Forelimb muscle (tissue), 1 donor: ENCODE measurements at regions not wholly inside any gene's neighbourhood (a gene's known extent, or its start where the extent isn't known, plus 50 kb on each side); places are given as distances from the start of the nearest gene placed in this dataset.

Source experiments
- DNase-seq: peaks from one replicate; pipeline ENCODE4 v3.0.0-alpha.2; 2013; ENCODE audit warnings: low read depth

DNA sequence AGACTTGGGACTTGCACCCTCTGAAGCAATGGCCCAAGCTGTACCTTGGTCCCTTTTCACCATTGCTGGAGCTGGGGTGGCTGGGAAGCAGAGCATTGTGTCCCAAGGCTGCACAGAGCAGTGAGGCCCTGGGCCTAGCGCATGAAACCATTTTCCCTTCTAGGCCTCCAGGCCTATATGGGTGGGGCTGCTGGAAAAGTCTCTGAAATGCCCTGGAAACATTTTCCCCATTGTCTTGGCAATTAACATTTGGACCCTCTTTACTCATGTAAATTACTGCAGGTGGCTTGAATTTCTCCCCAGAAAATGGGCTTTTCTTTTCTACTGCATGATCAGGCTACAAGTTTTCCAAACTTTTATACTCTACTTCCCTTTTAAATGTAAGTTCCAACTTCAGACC is 510.5 kb downstream of the SLITRK6 start:
- no peak for DNase-seq

DNA sequence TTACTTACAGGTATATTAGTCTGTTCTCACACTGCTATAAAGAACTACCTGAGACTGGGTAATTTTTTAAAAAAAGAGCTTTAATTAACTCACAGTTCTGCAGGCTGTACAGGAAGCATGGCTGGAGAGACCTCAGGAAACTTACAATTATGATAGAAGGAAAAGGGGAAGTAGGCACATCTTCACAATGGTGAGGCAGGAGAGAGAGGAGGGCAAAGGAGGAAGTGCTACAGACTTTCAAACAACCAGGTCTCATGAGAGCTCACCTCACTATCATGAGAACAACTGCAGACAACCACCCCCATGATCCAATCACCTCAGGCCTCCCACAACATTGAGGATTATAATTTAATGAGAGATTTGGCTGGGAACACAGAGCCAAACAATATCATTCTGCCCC is 511.7 kb downstream of the SLITRK6 start:
- no peak for DNase-seq

DNA sequence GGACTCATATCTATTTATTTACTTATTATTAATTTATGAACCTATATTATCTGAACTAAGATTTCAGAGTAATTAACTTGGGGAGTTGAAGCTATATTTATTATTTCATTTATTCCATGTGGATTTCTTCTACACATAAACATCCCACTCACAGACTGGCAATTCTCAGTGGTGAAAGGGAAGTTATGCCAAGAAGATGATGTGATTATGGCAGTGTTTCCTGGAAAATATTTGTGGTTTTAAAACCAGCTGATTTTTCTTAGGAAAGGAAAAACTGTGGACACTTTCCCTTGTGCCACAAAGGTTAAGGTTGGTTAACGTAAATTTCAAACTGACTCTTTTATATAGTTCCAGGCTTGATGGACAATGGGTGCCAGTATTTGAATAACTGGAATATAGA is 513.1 kb downstream of the SLITRK6 start:
- DNase-seq: no peak

DNA sequence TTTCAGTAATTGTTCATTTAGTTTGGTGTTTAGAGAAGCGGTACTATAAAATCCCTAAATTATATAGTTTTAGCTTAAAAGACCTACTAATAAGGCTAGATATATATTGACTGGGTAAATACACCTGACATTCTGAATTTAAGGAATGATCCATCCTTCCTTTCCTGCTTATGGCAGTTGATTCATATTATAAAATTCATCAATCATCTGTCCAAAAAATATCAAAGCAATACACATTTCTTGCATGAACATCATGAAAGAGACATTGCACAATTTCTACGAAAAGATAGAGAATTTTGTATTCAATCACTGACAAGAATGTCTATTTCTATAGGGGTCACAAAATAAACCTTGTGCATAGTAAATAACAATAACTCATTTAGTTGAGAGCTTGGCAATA is 514.9 kb downstream of the SLITRK6 start:
- no peak for DNase-seq

DNA sequence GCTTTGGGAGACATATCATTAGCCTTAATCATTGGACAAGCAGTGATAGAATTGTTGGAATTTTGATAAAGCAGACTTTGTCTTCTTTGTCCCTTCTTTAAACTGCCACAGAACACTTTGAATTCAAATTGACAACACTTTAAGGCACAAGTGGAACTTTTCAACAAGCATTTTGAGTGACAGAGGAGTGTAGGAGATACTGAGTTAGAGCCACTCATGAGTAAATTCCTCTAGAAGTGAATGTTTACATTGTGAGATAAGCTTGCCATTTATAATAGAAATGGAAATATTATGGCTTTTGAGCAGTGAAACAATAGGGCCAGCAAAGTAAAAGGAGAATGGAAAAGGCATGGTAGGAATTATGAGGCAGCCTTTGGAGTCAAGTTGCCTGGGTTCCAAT is 515.8 kb downstream of the SLITRK6 start:
- no peak for DNase-seq

DNA sequence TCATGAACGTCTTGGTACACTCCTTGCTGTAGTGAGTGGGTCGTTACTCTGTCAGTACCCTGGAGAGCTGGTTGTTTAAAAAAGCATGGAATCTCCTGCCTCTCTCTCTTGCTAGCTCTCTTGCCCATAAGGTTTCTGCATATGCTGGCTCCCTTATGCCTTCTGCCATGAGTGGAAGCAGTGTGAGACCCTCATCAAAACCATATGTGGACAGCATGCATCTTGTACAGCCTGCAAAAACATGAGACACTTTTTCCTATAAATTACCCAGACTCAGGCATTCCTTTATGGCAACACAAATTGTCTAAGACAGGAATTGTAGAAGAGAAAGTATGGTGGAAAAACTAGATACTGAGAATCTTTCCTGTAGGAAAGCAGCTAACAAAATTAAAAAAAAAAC is 516.3 kb downstream of the SLITRK6 start:
- no peak for DNase-seq

DNA sequence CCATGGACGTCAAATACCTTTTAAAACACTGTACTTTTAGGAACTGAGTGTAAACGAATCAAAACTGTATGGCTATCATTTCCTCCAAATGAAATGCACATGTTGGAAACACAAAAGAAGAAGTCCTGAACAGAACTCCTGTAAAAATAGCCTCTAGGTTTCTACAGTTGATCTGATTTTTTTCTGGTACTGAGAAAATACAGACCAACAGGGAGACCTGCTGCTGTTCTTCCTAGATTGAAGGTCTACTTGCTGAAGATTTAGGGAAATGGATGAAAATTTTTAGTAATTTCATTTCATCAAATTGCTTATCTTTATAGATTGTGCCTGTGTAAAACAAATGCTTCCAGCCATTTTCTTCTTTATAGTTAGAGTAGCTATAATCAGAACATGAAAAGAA is 520.4 kb downstream of the SLITRK6 start:
- no peak for DNase-seq

DNA sequence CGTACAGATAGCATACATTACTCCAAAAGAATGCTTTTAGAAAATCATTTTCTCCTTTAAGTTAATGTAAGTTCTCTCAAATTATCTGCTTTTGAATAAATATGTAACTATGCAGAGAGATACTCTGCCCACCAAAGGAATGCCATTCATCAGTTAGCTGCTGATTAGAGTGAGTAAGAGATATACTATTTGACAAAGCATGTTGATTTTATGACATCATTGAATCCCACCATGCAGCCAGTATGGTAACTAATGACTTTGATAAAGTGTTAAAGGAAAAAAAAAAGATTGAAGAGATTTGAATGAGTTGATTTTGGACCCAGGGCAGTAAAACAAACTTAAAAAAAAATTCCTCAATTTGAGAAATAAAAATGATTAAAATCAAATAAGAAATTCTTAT is 521.5 kb downstream of the SLITRK6 start:
- no peak for DNase-seq

DNA sequence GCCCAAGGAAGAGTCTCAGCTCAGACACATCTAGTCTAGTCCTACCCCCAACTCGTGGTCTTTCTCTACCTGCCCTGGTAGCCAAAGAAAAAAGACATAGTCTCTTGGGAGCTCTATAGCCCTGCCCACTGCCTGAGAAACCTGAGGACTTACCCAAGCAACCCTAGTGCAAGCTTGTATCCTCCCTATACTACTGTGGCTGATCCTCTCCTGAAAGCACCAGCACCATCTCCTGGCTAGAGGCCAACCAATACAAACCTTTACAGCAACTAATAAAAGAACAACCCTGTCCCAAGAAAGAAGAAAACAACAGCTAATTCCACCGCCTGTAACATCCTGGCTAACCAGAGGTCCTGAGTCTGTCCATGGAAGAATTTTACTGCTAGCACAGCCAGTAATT is 532.4 kb downstream of the SLITRK6 start:
- no peak for DNase-seq

DNA sequence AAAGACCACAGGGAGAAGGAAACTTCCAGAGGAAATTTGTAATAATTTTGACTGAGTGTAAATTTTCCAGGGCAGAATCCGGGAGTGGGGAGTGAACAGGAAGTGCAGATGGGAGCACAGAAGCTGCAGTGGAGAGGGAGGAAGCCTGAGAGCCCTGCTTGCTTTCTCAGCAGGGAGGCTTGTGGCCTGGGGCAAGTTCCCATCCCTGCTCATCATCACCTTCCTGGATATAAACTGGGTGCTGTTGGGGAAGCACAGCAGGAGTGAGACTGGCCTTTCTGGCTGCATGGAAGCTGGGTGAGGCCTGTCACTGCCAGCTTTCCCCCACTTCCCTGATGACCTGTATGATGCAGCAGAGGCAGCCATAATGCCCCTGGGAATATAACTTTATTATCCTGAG is 532.9 kb downstream of the SLITRK6 start:
- DNase-seq: no peak

DNA sequence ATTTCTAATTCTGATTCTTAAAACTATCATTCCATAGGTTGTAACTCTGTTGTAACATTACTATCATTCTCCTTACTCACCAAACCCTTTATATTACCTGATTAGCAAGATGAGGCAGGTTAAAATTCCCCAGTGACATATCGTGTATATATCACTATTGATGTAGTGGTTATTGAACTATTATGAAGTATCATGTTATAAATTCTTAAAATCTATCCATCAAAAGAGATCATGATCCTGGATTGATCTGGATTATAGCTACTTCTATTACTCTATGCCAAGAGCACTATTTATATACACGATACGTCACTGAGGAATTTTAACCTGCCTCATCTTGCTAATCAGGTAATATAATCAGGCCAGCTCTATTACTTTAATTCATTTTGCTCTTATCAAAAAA is 533.9 kb downstream of the SLITRK6 start:
- no peak for DNase-seq

DNA sequence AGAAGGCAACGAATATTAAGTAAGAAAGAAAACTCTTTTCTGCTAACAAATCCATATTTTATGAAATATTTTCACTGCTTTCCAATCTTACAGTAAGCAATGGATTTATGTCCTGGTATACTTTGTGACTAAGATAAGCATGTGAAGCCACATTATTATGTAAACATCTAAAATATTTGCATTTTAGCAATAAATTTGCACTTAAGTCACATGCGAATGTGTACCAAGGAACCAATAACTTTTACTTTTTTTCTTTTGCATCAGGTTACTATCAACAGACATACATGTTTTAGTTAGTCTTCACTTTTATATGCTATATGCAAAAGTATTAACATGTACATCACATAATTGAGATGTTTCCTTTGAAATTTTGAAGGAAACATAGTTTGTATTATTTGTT is 536.7 kb downstream of the SLITRK6 start:
- no peak for DNase-seq

DNA sequence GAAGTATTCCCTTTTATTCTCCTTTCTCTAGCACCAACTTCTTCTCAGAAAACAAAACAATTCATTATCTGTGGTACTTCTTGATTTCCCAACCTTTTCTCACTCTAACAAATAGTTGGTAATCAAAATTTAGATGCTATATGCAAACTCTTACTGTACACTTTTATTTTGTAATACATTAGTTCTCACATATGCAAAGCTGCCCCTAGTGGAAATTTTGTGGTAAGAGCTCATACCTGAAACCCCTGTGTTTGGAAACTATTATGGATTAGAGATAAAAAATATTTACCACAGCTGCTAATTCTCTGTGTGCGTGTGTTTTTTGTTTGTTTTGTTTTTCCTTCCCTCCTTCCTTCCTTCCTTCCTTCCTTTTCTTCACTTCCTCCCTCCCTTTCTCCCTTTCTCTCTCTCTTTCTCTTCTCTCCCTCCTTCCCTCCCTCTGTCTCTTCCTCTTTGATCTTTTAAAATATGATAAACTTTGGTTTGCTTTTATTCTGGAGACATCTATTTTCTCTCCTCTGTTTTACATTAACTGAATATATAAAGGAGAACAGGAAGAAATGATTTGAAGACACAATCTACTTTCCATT is 537.4 kb downstream of the SLITRK6 start:
- DNase-seq: no peak

DNA sequence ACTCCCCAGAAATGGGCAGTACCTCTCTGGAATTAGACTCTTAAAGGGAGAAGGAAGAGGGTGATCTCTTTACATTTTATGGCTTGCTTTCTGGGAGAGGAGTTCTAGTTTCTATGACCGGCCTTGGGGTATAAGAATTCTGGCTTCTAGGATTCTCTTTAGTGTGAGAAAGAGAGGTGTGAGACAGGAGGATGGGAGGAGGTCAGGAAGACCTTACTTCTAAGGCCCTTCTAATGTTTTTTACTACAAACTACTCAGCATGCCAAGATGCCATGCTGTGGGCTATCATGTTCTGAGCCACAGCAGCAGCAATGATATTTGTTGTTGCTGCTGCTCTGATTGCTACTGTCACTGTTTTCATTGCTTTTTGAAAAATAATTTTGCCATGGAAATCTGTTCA is 538.3 kb downstream of the SLITRK6 start:
- DNase-seq: no peak

DNA sequence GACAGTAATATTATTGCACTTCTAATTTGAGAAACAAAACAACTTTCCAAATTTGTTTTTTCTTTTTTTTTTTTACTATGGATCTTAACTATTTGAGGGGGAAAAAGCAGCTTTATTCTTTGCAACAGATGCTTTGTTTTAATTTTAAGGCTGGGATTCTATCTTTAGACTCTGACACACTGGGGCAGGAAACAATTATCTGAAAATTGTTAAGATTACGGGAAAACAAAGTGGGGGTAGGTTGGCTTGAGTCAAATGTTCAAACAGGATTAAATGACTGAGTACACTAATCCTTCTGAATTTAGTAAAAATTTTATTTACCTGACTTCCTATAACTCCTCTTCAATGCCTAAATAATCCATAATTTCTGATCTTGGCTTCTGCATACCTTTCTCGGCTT is 543.2 kb downstream of the SLITRK6 start:
- no peak for DNase-seq

DNA sequence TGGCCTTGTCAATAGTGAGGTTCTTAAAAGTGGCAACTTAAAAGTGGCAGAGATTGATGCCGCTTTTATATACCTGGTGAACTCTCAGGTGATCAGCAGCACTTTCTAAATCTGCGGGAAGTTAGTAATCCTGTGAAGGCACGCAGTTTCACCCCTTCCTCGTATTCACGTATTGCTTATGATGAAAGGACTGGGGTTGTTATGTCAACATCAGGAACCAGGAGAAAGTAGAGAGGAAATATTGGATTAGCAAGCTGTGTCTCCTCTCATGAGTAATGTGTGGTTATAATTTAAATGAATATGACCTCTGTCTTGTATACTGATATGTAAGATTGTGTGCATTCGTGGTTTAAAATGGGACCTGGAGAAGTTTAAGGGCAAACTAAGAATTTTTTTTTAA is 544.6 kb downstream of the SLITRK6 start:
- DNase-seq: no peak

DNA sequence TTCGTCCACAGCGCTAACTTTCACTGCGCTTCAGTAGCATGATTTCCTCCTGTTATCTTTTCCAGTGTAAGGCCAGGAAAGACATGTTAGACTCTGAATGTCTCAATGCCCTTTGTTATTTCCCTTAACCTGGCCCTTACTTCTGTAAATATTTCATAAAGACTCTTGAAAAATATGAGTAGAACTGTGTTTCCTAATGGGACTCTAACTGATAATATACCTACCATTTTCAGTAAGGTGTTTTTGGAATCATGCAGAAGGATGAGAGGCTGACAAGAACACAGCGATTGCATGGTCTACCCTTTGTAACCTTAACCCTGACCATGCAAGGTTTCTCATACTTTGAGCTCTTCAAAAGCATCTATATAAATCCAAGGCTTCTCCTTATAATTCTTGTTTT is 550.1 kb downstream of the SLITRK6 start:
- no peak for DNase-seq

DNA sequence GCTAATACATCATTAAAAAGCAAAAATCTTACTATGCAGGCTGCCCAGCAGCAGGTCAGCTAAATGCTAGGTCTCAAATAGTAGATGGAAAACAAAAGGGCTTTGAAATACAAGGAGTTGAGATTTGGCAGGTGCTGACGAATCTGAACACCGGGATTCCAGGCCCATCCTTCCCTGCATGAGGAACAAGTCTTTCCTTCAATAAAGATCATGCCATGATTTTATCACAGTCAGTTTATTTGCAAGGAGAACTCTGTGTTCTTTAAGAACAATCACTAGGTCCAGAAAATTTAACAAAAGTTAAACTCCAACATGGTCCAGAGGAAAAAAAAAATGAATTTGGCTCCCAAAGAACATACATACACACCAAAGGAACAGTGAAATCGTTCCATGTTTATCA is 551.4 kb downstream of the SLITRK6 start:
- no peak for DNase-seq

DNA sequence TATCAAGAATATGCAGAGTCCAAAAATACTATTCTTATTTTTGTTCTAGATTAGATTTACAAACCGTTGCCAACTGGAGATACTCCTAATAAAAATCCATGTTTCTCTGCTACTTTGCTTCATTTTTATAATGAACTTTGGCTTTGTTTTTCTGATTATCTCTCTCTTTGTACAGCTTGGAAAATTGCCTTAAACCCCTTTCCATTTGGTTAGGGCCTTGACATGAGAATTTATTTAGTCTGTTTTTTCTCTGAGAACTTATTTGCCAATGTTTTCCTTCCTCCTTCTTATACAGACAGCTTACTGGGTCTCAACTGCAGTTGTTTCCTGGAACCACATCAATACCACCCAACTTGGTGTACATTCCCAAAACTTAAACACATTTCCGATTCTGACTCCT is 555.4 kb downstream of the SLITRK6 start:
- no peak for DNase-seq

DNA sequence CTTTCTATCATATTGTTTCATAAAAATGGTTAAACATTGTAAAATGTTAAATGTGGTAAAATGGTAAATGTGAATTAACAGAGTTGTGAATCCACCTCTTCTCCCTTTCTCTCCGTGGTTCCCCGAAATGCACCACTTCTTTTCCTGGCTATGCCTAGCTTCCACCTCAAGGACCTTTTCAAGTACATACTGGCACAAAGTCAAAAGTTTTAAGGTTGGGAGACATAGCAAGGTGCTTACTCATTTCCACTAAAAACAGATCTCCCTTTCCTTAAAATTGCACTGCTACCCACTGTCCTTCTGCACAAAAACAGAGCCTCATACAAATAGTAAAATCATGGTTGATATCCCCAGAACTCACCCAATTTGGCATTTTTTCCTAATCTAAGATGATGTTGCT is 558.2 kb downstream of the SLITRK6 start:
- DNase-seq: no peak

DNA sequence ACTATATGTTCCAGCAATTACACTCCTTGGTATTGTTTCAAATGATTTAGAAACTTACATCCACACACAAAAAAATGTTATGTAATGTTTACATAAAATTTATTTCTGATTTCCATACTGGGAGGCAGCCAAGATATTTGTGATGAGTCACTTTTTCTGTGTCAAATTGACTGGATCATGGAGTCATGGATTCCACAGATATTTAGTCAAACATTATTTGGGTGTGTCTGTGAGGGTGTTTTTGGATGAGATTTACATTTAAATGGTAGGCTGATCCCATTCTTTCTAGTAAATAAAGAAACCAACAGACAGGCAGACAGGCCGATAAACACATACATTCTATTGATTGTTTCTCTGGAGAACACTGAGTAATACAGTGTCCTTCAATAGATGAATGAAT is 562.8 kb downstream of the SLITRK6 start:
- no peak for DNase-seq

DNA sequence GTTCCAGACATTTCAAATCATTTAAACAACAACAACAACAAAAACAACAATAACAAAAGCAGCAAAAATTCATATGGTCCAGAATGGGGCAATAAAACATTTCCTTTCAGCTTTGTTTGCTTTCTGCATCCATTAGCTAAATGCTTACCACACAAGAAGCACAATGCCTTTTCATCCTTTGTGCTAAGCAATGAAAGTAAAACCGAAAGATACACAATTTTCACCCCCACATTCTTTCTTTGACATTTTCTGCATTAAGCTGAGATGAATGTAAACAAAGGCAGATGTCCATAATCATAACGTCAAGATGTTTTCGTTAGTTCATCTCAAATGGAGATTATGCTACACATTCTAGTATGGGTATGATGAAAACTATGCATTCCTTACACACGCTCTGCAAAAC is 568.5 kb downstream of the SLITRK6 start:
- DNase-seq: no peak

DNA sequence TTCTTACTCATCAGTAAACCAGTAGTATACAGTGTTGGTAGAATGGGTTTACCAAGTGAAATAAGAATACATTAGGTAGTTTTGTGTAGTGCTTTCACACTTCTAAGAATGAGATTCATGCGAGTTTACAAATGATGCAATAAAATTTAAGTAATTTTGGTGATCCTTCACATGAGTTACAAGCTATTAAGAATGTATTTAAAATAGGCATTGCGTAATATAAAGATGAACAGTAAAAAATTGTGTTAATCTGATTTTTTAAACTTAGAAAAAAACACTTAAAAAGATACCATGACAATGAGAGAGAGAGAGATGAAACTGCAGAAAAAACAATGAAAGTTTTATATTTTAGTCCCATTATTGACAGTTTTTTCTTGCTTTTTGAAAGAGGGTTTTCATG is 570.5 kb downstream of the SLITRK6 start:
- no peak for DNase-seq

DNA sequence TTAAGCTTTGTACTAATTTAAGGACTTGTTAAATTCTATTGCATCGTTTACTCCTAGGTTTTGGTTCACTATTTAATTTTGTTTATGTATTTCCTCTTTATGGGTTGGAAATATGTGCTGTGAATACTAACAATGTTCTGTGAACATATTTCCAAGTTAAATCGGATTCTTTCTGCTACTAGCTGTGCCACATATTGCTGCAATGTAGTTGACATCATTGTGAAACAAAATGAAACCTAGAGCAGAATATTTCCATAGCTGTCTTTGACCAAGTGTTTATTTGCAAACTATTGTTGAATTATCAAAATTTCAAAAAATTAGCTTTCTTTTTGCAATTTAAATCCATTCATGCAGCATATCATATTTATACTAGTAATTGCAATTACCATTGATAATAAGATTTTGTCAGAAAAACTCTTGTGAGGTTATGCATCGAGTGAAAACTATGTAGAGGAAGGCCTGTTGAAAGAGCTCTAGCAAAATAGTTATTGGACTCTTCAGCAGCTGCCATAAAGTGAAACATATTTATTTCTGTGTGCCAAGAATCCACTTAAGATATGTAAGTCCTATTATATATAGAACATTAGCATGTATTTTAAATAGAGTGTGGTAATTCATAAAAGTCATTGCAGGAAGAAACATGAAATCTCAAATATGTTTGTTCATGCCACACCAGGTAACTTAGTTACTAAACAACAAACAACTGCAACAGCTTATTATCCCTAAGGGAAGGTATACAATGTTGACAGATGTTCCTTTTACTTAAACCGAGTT is 575.1 kb downstream of the SLITRK6 start:
- DNase-seq: peak; percentile 35
